GM10248 (cell line): ENCODE measurements at regions not wholly inside any gene's neighbourhood (a gene's known extent, or its start where the extent isn't known, plus 50 kb on each side); places are given as distances from the start of the nearest gene placed in this dataset.

Experiments
- CTCF ChIA-PET: fragments of 300-600 bp; sonication (Branson Sonifier 250); formaldehyde crosslinking; extraction: SDS; loops from one replicate; lab custom pipeline; 2021; ENCODE audit warnings: antibody characterized with exemption; lab: Yijun Ruan, JAX
- POLR2A ChIA-PET: fragments of 350-650 bp; sonication (Branson Sonifier 250); formaldehyde crosslinking; extraction: SDS; loops from one replicate; lab custom pipeline; 2020; ENCODE audit warnings: antibody characterized with exemption; lab: Yijun Ruan, JAX
- DNase-seq: peaks from one replicate; pipeline ENCODE4 v3.0.0; 2012; ENCODE audit errors: extremely low spot score
- CTCF ChIP-seq: IDR thresholded peaks from 2 replicates; pipeline ENCODE4 v1.5.1; 2012; ENCODE audit warnings: mild to moderate bottlenecking, low read depth; ENCODE audit errors: extremely low read depth, missing control alignments, control extremely low read depth

DNA sequence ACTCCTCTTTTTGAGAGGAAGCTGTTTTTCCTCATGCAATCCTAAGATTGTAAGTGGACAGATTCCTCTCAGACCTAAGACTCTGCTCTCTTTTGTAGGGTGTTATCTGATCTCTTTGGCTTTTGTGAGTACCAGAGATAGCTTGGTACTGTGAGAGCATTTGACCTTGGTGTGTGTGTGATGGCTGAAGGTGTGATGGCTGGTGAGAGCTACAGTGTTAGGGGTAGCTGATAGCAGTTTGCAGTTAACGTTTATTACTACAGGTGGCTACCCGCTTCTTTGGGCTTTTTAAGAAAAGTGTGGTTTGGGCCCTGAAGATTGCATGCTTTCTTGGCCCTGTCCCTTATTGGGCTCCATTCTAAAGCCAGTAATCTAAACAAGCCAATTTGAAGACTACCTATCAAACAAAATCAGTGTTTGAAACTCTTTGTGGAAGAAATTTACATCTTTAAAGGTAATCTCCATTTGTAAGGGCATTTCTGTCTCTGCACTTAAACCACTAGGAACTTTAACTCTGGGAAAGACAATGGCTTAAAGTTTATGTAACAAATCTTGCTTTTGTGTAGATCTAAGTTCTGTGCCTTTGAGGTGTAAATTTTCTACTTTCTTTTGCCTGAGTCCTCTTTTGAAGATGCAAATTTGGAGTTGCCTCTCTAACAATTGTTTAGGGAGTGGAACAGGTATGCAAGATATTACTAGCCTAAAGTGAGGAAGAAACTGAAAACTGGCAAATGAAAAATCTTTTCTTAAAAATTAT is 85.3 kb upstream of the SERBP1 start:
- CTCF ChIA-PET, result interaction anchor here (0.6 to 6.6 kb wide), 3 partner anchors 15 to 27 kb away, joined by 3 to 39 read pairs (median 8); no protein-coding TSS in a partner anchor

GRCh38 chr1:67517046-67517445 is 86.8 kb upstream of the SERBP1 start:
- ChIA-PET CTCF (interaction anchor here (1.3 to 6.6 kb wide), 7 partner anchors 11 to 249 kb away, joined by 5 to 39 read pairs (median 5); no protein-coding TSS in a partner anchor), POLR2A (no interaction called here)
- no peak for DNase-seq
- TF ChIP-seq CTCF, result no peak

More for the DNA sequence above, 85.3 kb upstream of the SERBP1 start:
- TF ChIP-seq CTCF, result no peak
- no peak for DNase-seq
- POLR2A ChIA-PET, result no interaction called here

DNA sequence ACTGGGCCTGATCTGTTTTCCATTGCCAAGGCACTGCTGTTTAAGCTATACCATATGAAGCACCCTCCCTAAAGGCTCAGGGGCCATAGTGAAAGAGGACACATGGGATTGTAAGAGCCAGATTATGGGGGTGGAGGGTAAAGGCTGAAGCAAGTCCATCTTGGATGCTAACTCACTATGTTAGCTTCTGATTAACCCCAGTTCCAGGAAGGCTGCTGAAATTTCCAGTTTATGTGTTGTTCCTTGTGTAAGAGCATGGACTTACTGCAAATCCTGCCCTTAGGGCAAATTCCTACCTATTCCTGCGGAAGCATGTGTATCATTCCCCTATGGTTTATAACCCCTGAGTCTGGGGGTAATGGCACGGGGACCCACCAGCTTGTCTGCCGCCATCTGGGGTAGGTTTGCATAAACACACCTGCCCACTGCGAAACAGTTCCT is 91.8 kb upstream of the SERBP1 start:
- ChIA-PET CTCF (interaction anchor here (1.0 to 7.7 kb wide), 9 partner anchors 11 to 526 kb away, joined by 3 to 40 read pairs (median 5); no protein-coding TSS in a partner anchor), POLR2A (interaction anchor here (0.7 kb wide), 1 partner anchor 99 kb away, joined by 12 read pairs; no protein-coding TSS in a partner anchor)
- no peak for TF ChIP-seq CTCF
- no peak for DNase-seq

GRCh38 chr1:67522793-67523192 is 92.6 kb upstream of the SERBP1 start:
- CTCF ChIA-PET, result interaction anchor here (1.0 to 7.7 kb wide), 10 partner anchors 10 to 527 kb away, joined by 3 to 40 read pairs (median 4); no protein-coding TSS in a partner anchor
- DNase-seq, result no peak
- TF ChIP-seq CTCF, result no peak
- POLR2A ChIA-PET, result interaction anchor here (0.7 kb wide), 1 partner anchor 99 kb away, joined by 12 read pairs; no protein-coding TSS in a partner anchor

- ChIA-PET CTCF (interaction anchor here (0.8 to 7.7 kb wide), 8 partner anchors 11 to 528 kb away, joined by 3 to 40 read pairs (median 6); no protein-coding TSS in a partner anchor), POLR2A (no interaction called here)
- TF ChIP-seq CTCF, result no peak
- DNase-seq, result no peak
These were observed 94.2 kb upstream of the SERBP1 start for GRCh38 chr1:67524143-67525052.
